Superior temporal gyrus (tissue), 1 donor: ENCODE measurements at regions not wholly inside any gene's neighbourhood (a gene's known extent, or its start where the extent isn't known, plus 50 kb on each side); places are given as distances from the start of the nearest gene placed in this dataset.
"Not testable (repeated sequence)": the region's sequence is repeated elsewhere in the genome, so short reads cannot be mapped to it uniquely, and the experiment has no call there.

ENCODE experiments used
- DNase-seq: peaks from one replicate; pipeline ENCODE4 v3.0.0-alpha.2; 2016; ENCODE audit errors: extremely low spot score

GRCh38 chr15:37416103-37416502 is 315.8 kb upstream of the MEIS2 start:
- DNase-seq = no peak

GRCh38 chr15:37425541-37425940 is 325.2 kb upstream of the MEIS2 start:
- DNase-seq = no peak

- not testable (repeated sequence) for DNase-seq
Observed at GRCh38 chr15:37427393-37427792, 327.0 kb upstream of the MEIS2 start.

GRCh38 chr15:37446921-37447320 is 346.6 kb upstream of the MEIS2 start:
- DNase-seq = no peak

- no peak for DNase-seq
Observed at GRCh38 chr15:37452498-37452897, 352.1 kb upstream of the MEIS2 start.

GRCh38 chr15:37480482-37480881 is 380.1 kb upstream of the MEIS2 start:
- DNase-seq = no peak

- no peak for DNase-seq
Observed at GRCh38 chr15:37481126-37481525, 380.8 kb upstream of the MEIS2 start.

- DNase-seq = no peak
Observed at GRCh38 chr15:37483779-37484178, 383.4 kb upstream of the MEIS2 start.

- DNase-seq = no peak
Observed at GRCh38 chr15:37485056-37485455, 384.7 kb upstream of the MEIS2 start.

GRCh38 chr15:37490707-37491106 is 390.4 kb upstream of the MEIS2 start:
- DNase-seq = no peak

- no peak for DNase-seq
Observed at GRCh38 chr15:37516621-37517020, 416.3 kb upstream of the MEIS2 start.

- DNase-seq = no peak
Observed at GRCh38 chr15:37517191-37517895, 417.0 kb upstream of the MEIS2 start.

- DNase-seq = no peak
Observed at GRCh38 chr15:37518436-37518835, 416.0 kb upstream of the TMCO5A start.

- DNase-seq = no peak
Observed at GRCh38 chr15:37520026-37520425, 414.4 kb upstream of the TMCO5A start.

- DNase-seq = no peak
Observed at GRCh38 chr15:37520882-37521281, 413.6 kb upstream of the TMCO5A start.

GRCh38 chr15:37524601-37525000 is 409.8 kb upstream of the TMCO5A start:
- no peak for DNase-seq

GRCh38 chr15:37528432-37528831 is 406.0 kb upstream of the TMCO5A start:
- DNase-seq = no peak

- DNase-seq = no peak
Observed at GRCh38 chr15:37536967-37537605, 397.4 kb upstream of the TMCO5A start.

- DNase-seq = no peak
Observed at GRCh38 chr15:37537802-37538201, 396.6 kb upstream of the TMCO5A start.

GRCh38 chr15:37548116-37548515 is 386.3 kb upstream of the TMCO5A start:
- DNase-seq = no peak

- no peak for DNase-seq
Observed at GRCh38 chr15:37550360-37551024, 383.9 kb upstream of the TMCO5A start.

GRCh38 chr15:37572401-37572800 is 362.0 kb upstream of the TMCO5A start:
- no peak for DNase-seq

- DNase-seq = no peak
Observed at GRCh38 chr15:37574985-37575384, 359.5 kb upstream of the TMCO5A start.
